Limb (tissue), 2 donors: ENCODE measurements at regions not wholly inside any gene's neighbourhood (a gene's known extent, or its start where the extent isn't known, plus 50 kb on each side); places are given as distances from the start of the nearest gene placed in this dataset.
"Not testable (repeated sequence)": the region's sequence is repeated elsewhere in the genome, so short reads cannot be mapped to it uniquely, and the experiment has no call there.

ENCODE experiments used
- DNase-seq, 2 donors: peaks; one replicate each; pipeline ENCODE4 v3.0.0-alpha.2; 2016; ENCODE audit errors: extremely low spot score in 2 of 2

- no peak for DNase-seq
Observed at GRCh38 chr1:229856009-229856650, 210.9 kb upstream of the GALNT2 start.

- DNase-seq = no peak
Observed at GRCh38 chr1:229857585-229857984, 209.5 kb upstream of the GALNT2 start.

- DNase-seq = no peak
Observed at GRCh38 chr1:229859026-229859425, 208.0 kb upstream of the GALNT2 start.

GRCh38 chr1:229860926-229861325 is 206.1 kb upstream of the GALNT2 start:
- DNase-seq = no peak

GRCh38 chr1:229862017-229862774 is 204.8 kb upstream of the GALNT2 start:
- DNase-seq = no peak

GRCh38 chr1:229863651-229864545 is 203.1 kb upstream of the GALNT2 start:
- no peak for DNase-seq

- no peak for DNase-seq
Observed at GRCh38 chr1:229864686-229865230, 202.3 kb upstream of the GALNT2 start.

GRCh38 chr1:229865321-229865720 is 201.7 kb upstream of the GALNT2 start:
- DNase-seq = not testable (repeated sequence)

- no peak for DNase-seq
Observed at GRCh38 chr1:229867726-229868125, 199.3 kb upstream of the GALNT2 start.

GRCh38 chr1:229869240-229869639 is 197.8 kb upstream of the GALNT2 start:
- no peak for DNase-seq

- peak in 1 of 2 donors; percentile 18 for DNase-seq
Observed at GRCh38 chr1:229869687-229870086, 197.4 kb upstream of the GALNT2 start.

GRCh38 chr1:229870381-229870780 is 196.7 kb upstream of the GALNT2 start:
- no peak for DNase-seq

- no peak for DNase-seq
Observed at GRCh38 chr1:229871078-229871676, 195.9 kb upstream of the GALNT2 start.

GRCh38 chr1:229874136-229874535 is 192.9 kb upstream of the GALNT2 start:
- DNase-seq = no peak

- DNase-seq = no peak
Observed at GRCh38 chr1:229874609-229875008, 192.4 kb upstream of the GALNT2 start.

GRCh38 chr1:229875086-229875485 is 192.0 kb upstream of the GALNT2 start:
- DNase-seq = no peak

GRCh38 chr1:229879746-229880145 is 187.3 kb upstream of the GALNT2 start:
- no peak for DNase-seq

- DNase-seq = no peak
Observed at GRCh38 chr1:229880271-229881170, 186.5 kb upstream of the GALNT2 start.

GRCh38 chr1:229882621-229883020 is 184.4 kb upstream of the GALNT2 start:
- no peak for DNase-seq

- DNase-seq = no peak
Observed at GRCh38 chr1:229883504-229884200, 183.4 kb upstream of the GALNT2 start.
